HEK293T (cell line): ENCODE measurements at regions not wholly inside any gene's neighbourhood (a gene's known extent, or its start where the extent isn't known, plus 50 kb on each side); places are given as distances from the start of the nearest gene placed in this dataset.

Source experiments
- BHLHE40 ChIP-seq: fragments of 450-650 bp; IDR thresholded peaks from 2 replicates; pipeline ENCODE4 v1.6.1; 2016; ENCODE audit warnings: mild to moderate bottlenecking, moderate library complexity, borderline replicate concordance
- HDGF ChIP-seq: fragments of 450-650 bp; IDR thresholded peaks from 2 replicates; pipeline ENCODE4 v1.6.1; 2017; ENCODE audit warnings: antibody characterized with exemption, borderline replicate concordance

DNA sequence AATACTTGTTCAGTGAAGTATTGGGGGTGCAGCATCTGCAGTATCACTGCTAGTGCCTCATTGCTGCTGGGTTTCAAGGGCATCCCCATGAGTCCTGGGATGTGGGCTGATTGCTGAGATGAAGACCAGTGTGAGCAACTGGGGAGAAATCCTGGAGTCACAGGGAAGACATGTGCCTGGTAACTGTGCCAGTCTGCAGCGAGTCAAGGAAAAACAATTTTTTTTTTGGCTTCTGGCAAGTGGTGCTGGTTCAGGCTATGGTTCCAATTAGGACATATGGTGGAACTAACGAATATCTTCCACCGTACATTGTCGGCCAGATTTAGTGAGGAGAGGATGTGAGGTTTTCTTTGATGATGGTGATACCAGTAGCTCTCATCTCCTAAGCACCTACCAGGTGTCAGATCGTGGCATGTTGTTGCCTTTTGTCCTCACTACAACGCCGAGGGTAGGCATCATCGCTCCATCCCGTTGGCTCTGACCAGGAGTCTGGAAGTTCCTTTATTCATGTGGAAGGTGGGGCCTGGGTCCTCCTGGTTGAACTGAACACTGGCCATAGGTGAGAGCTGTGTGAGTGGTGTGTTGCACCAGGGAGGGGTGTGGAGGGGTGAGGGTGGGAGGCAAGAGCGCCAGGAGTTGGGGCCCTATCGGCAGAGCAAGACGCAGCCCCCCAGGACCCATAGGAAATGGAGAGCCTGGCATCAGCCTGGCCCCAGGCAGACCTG is 118.0 kb upstream of the HS6ST1 start:
- TF ChIP-seq BHLHE40 (no peak), HDGF (no peak)
